NCI-H524 (cell line): ENCODE measurements at regions not wholly inside any gene's neighbourhood (a gene's known extent, or its start where the extent isn't known, plus 50 kb on each side); places are given as distances from the start of the nearest gene placed in this dataset.
A peak's percentile ranks its signal among the peaks of the same experiment; 100 is the strongest.

Experiments used
- DNase-seq, 2 experiments: peaks; one replicate each; lab custom pipeline; 2025; lab: John Stamatoyannopoulos, UW

- DNase-seq = no peak
Observed at GRCh38 chr18:24786027-24786426, 325.6 kb downstream of the HRH4 start.

- no peak for DNase-seq
Observed at GRCh38 chr18:24790347-24790746, 329.9 kb downstream of the HRH4 start.

DNA sequence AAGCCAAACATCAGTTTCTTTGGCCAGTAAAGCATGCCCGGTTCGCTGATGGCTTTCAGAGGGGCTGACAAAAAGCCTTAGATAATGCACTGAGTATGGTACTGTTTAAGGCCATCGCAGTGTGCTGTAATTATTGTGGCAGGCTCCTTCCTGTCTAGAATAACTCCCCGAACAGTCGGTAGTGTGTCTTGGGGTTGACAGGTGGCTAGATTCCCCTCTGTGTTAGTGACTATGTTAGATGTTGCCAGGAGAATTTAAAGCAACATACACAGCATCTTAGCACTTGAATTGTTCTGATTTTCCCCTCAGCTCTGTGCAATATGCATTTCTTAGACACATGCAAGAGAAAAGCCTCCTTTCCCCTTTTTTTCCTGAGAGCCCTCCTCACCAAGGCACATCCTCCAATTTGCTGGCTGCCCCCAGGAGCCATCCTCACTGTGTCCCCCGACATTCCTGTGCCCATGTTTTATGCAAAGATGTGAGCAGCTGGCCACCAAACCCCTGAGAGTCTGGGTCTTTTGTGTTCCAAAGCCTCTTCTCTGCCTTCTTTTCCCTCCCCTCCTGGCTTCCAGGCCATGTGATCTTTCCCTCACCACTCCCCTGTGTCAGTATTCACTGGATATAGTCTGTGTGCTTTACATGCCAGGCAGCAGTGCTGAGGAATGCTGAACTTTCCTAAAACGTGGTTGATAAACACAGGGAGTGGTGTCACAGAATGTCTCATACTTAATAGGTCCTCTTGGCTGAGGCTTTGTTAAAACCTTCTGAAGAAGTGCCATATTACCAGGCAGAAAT, 331.5 kb downstream of the HRH4 start:
- peak in 1 of 2 experiments; percentile 18 for DNase-seq

DNA sequence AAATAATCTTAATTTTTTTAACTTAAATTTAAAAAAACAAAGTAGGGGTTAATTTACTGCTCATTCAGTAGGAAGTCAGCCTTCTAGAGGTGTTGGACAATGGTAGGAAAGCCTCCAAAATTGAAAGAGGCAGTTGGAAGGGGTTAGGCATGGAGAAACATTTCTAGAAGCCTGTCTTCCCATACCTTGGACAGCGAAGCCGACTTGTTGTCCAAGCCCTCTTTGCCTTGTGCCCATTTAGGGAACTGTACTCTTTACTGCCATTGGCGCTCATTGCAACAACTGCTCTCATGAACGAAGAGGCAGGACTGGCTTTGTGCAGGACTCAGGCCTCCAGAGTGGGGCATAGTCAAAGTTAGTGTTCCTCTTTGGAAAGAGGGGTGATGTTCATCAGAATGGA, 333.3 kb downstream of the HRH4 start:
- DNase-seq = no peak

- no peak for DNase-seq
Observed at GRCh38 chr18:24795129-24795528, 334.7 kb downstream of the HRH4 start.

GRCh38 chr18:24797981-24798380, 337.5 kb downstream of the HRH4 start:
- DNase-seq = no peak

- DNase-seq = no peak
Observed at GRCh38 chr18:24799176-24799575, 338.7 kb downstream of the HRH4 start.

DNA sequence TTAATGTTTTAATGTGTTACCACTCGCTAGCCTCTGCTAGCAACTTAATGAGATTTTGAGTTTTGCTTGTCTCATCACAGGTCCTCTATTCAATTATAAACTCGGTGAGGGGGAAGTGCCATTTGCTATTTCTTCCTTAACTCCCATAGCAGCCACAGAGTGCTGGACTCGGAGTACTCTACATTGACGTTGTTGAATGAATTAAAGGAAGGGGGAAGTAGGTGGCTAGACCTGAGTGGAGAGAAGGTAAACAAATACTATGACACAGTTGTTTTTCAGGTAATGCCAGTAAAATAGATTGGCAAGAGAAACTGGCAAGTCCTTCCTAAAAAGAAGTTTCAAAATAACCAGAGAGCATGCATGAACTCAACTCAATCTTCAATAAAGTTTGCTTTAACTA, 339.3 kb downstream of the HRH4 start:
- no peak for DNase-seq

- DNase-seq = no peak
Observed at GRCh38 chr18:24801001-24801400, 340.6 kb downstream of the HRH4 start.

GRCh38 chr18:24802456-24802855, 342.0 kb downstream of the HRH4 start:
- DNase-seq = no peak

DNA sequence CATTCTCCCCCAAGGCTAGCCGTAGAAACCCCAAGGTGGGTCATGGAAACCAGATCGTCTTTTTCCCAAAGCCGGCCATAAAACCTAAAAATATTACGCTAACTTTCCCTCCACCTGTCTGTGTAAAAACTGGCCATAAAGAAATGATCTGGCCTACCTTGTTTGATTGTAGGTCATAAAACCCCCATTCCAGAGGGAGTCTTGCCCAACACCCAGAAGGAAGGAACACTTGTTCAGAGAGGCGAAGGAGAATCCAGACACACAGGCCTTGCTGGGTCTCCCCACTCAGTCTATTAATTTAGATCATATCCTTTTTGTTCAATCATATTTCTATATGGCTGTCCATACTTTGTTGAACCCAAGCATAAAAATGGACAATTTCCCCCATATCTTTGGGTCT, 344.7 kb downstream of the HRH4 start:
- DNase-seq = no peak

DNA sequence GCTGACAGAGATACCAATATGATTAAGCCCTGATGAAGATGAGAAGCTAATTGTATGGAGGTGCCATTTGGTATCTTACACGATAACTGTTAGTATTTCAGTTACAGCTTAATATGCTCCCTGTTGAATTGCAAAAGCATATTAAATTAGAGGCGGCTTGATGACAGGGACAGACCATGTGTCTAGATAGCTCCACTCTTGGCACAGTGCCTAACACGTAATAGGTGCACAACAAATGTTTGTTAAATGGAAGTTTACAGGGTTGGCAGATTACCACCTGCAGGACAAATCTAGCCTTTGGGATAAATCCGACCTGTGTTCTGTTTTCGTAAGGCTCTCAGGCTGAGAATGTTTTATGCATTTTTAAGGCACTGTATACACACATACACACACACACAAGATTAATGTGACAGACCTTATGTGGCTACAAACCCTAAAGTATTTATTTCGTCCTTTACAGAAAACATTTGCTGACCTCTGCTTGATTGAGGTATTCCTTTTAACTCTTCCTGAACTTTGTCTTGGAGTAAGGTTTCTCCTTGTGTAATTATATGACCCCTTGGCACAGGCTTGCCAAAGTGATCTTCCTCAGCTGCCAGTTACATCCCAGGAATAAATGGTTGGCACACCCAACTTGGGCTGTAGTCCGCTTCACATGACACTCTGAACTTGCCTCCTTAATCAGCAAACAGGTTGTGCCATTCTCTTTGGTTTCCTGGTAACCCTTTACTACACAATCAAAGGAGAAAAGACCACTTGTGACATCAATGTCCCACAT, 348.9 kb downstream of the HRH4 start:
- DNase-seq = no peak

DNA sequence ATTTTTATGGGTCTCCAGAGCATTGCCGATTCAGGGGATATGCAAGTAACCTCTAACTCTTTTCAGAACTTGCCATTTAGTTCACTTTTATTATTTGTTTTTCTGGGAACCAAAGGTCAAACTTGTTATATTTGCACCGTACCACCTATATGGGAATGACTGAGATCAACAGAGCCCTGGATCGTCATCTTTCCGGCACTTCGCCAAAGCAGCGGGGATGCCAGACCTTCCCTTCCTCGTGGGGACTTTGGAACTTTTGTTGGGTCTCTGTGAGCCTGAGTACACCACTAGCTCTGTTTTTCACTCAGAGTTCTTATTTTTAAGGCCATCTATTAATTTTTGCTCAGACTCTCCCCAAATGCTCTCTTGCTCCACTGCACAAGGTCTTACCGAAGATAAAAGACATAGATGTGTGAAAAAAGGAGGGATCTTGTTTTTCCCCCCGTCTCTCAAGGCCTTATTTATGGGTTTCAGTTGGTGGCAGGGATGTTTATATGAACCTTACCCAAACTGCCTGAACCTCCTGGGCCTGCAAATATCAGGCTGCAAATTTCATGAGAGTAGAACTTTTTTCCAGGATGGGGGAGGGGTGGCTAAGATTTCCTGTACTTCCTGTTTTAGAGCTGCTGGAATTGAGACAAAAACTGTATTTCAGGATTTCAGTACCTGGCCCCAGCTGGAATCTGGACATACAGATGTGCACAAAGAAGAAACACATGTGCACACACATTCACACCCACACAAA, 350.3 kb downstream of the HRH4 start:
- DNase-seq = no peak

- no peak for DNase-seq
Observed at GRCh38 chr18:24811950-24812681, 351.7 kb downstream of the HRH4 start.

DNA sequence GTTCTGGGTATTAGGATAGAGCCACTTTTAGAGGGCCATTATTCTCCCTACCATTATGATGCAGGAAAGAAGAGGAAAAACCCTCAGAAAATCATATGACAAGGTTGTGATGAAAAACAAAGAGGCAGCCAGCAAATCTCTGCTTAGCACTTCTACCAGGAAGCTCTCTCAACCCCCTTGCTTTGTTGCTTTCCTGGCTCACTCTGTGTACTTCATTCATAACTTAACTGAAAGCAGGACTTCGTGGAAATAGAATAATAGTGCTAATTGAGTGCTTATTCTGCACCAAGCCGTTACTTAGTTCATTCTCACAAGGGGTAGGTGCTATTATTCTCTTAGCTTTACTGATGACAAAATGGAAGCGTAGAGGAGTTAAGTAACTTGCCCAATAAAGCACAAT, 354.1 kb downstream of the HRH4 start:
- no peak for DNase-seq

DNA sequence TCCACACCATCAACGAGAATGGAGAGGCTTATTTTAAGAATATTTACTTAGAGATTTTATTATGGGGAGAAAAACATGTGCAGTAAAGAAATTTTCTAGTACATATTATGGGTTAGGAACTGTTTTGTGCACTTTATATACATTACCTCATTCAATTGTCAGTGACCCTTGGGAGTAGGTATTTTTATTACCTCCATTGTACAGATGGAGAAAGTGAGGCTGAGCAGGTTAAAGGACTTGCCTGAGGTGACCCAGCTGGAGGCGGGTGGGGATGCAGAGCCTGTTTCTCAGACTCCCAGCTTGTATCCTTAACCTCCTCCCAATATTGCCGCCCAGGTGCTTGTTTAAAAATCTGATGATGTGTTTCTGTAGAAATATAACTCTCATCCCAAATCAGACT, 356.7 kb downstream of the HRH4 start:
- no peak for DNase-seq

DNA sequence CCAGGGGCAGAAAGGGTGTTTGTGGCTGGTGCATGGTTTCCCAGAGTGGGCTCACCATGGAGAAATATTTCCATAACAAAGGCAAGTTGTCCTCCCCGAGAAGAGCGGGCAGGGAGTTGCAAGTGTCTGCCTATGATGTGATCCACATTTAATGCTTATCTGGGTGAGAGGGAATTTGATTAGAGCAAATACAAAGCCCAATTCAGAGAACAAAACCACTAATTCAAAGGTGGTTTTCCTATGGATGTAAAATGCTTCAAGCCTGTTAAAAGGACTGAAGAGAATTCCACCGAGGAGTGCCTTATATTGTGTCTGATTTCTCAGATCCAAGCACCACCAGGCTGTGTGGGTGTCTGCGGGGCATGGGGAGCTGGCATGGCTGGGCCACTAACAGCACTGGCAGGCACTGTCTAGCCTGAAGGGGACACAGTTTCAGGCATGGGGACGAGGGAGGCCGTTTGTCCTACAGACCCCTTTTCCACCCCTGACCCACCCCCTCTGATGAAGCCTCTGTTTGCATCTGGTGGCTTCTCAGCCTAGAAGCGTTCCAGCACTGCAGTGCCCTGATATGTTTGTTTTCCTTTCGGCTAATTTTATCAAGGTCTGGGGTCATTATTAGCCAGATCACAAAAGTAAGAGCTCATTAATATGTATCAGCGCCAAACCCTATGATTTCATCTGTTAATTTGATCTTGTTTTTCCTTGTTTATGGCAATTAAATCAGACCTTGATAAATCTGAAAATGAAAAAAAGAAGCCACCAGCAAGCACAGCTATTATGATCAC, 357.3 kb downstream of the HRH4 start:
- no peak for DNase-seq

GRCh38 chr18:24818441-24818840, 358.0 kb downstream of the HRH4 start:
- peak; percentile 40 to 72 for DNase-seq

GRCh38 chr18:24819141-24819890, 358.9 kb downstream of the HRH4 start:
- DNase-seq = no peak

DNA sequence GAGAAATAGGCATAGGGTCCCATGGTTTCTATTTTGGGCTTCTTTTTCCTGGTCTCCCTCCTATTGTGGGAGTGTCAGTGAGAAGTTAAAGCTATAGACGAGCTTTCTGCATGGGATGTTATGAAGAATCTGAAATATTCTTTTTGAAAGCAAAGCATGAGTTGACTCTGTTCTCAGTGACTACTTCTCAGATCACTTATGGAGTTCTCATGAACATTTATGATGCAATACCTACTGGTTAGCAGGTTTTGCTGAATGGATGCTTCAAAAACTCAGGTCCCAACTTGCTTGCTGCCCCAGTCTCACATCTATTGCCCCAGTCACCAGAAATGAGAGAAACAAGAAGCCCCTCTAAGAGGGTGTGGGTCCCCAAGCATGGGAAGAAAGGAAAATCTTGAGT, 365.0 kb downstream of the HRH4 start:
- DNase-seq = no peak

DNA sequence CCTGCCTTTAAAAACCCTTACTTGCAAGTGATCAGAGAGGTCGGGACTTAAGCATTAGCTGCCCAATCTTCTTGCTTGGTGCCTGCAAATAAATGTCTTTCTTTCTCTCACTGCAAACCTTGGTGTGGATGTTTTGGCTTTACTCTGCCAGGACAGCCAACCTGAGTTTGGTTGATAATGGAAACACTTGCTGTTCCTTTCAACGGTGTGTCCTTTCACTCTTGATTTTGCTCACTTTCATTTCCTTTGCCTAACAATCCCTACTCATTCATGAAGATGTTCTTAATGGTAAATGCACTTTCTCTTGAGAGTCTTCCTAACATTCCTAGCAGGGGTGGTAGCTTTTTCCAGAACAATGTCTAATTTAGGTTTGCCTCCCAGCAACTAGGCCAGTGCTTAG, 366.2 kb downstream of the HRH4 start:
- no peak for DNase-seq
